Inflammatory macrophage treated with lipopolysaccharide for 4 hours (primary cell): ENCODE measurements at regions not wholly inside any gene's neighbourhood (a gene's known extent, or its start where the extent isn't known, plus 50 kb on each side); places are given as distances from the start of the nearest gene placed in this dataset.

Experiments
- DNase-seq: peaks from one replicate; pipeline ENCODE4 v3.0.0-alpha.2; 2020

GRCh38 chr2:236884569-236885175 is 201.0 kb upstream of the COPS8 start:
- DNase-seq, result no peak

GRCh38 chr2:236886456-236886855 is 199.2 kb upstream of the COPS8 start:
- no peak for DNase-seq

GRCh38 chr2:236887531-236887930 is 198.2 kb upstream of the COPS8 start:
- no peak for DNase-seq

DNA sequence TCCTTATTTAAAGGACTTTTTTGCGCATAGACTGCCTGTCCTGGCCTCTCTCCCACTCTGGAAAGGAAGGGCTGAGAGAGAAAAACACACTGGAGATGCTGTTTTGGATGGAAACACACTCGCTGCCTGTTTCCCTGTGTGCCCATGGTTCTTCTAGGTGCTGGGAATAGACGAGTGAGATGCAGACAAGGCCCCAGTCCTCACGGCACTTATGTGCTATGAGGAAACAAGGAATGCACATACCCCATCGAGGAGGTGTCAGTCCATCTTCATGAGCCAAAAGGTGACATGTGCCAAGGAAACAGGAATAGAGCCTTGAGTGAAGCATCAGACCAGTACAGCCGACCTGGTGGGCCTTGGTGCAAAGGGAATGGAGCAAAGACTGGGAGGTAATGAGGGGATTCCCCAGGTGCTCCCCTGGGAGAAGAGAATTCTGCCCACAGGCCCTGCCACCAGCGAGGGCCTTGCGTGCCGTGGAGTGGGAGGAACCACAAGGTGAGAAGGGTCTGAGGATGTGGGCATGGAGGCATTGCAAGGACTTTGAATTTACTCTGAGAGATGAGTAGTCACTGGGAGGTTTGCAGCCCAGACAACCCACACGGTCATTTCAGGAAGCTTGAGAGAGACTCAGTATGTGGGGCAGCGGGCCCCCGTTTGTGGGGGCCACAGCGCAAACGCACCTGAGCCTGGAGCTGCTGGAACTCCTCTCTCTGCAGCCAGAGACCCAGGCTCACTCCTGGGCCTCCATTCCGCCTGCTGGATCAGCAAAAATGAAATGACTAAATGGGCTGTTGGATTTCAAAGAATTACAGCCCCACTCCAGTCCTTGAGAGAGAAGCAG is 197.5 kb upstream of the COPS8 start:
- DNase-seq, result no peak

DNA sequence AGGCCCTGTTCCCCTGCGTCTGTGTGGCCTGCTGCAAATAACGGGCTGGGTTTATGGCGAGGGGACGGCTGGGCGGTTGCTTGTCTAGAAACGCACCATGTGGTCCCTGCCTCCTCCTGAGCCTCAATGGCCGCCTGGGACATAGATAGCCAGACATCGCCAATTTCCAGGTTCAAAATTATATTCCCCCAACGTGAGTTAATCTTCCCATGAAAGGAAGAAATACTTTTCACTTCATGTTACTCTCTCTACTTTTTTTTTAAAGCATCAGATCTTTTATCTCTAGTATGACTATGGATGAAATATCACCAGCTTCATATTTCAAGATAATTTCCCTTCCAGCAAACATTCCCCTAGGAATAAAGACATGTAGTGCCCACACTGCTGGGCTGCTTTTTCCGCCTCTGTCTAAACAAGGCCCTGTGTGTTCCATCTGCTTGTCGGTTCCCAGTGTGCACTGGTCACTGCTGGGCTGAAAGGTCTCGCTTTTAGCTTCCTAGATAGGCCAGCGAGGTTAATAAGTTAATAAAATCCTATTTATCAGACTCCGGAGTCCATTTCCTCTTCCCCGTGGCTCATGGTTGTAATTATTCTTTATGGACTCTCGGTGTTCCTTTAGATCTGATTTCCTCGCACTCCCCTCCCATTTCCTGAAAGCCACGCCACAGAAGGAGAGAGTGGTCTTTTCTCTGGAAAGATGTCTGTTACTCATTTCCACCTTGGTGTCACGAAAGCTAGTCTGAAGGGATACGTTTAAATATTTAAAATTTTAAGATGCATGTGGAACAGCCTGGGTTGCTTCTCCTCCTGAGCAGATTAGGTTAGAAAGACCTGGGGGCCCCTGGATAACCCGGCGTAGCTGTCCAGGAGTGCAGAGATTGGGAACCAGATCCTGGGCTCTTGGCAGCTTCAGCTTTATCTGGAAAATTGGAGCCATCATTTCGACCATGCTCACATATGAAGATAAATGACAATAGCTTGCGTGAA is 196.6 kb upstream of the COPS8 start:
- no peak for DNase-seq

- DNase-seq, result no peak
Observed at GRCh38 chr2:236889791-236890704, 195.6 kb upstream of the COPS8 start.

DNA sequence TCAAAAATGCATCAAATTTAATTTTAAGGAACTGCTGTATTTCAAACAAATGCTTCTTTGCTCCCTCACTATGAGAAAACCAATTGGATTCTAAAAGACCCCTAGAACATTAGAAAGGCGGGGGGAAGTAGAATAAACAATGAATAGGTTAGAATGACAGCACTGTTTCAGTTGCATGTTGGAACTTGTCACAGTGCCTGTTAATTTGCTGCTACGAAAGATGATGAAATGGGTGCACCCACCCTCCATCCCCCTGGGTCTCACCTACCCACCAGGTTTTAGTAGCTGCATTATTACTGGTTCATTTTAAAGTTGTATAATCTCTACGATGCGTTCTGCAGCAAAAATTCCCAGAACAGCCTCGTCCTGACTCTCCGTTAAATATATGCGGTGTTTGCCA is 193.0 kb upstream of the COPS8 start:
- DNase-seq, result no peak

GRCh38 chr2:236894791-236895190 is 190.9 kb upstream of the COPS8 start:
- DNase-seq, result no peak

- DNase-seq, result no peak
Observed at GRCh38 chr2:236895497-236895896, 190.2 kb upstream of the COPS8 start.

DNA sequence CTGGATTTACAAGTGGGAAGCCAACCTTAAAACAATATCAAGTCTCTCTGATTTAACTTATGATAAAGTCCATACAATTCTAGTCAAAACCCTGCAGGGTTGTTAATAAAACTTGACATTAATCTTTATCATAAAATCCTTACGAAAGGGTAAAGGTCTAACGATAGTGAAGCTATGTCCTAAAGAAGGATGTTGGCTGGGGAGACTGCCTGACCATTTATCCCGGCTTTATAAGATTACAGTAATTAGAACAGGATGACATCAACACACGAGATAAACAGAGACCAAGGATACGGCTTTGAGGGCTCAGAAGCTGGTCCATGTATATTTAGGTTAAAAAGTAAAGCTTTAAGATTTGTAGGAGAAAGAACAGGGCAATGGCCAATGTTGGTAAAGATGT is 189.0 kb upstream of the COPS8 start:
- no peak for DNase-seq

- DNase-seq, result no peak
Observed at GRCh38 chr2:236899146-236899545, 186.5 kb upstream of the COPS8 start.

DNA sequence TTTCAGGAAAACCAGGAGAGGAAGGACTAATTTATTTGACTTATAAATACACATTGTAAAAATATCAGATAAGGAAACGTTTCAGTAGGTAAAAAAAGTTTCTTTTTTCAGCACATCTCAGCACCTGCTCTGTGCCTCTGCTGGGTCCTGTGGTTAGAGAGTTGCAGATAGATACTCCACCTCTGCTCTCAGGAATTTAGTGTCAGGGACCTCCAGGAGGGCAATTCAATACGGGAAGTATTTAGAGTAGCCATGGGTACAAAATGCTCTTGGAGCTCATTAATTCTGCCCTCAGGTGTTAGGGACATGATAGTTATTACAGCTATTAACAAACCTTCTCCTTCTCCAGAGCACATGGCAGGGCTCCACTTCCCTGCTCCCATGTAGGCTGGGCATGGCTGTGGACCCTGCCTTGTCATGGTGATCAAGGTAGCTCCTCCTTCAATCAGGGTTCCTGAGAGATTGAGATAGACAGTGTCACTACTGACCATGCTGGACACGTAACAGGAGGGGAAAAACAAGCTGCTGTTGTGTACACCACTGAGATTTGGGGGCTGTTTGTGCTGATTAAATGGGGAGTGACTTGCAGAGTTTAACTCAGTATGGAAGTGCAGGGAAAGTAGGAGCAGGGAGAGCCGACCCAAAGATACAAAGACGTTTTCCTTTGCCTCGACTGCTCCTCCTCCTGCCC is 185.6 kb upstream of the COPS8 start:
- no peak for DNase-seq

DNA sequence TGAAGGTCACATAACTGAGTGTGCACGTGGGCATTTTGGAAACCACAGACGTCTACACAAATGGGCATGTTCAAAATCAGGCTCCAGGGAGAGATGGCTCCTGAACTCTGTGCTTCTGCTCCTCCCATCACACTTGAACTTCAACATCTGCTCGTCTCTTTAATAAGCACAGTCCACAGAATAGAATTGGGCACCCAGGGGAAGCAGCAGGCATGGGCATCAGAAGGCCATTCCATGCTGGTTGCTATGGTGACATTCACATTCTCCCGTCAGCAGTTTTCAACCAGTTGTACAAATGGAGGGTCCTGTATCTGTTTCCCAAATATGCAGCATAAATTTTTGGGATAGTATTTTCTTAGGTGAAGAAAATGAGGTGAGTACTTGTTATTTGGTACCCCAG is 183.7 kb upstream of the COPS8 start:
- no peak for DNase-seq

- DNase-seq, result no peak
Observed at GRCh38 chr2:236903978-236904377, 181.7 kb upstream of the COPS8 start.

DNA sequence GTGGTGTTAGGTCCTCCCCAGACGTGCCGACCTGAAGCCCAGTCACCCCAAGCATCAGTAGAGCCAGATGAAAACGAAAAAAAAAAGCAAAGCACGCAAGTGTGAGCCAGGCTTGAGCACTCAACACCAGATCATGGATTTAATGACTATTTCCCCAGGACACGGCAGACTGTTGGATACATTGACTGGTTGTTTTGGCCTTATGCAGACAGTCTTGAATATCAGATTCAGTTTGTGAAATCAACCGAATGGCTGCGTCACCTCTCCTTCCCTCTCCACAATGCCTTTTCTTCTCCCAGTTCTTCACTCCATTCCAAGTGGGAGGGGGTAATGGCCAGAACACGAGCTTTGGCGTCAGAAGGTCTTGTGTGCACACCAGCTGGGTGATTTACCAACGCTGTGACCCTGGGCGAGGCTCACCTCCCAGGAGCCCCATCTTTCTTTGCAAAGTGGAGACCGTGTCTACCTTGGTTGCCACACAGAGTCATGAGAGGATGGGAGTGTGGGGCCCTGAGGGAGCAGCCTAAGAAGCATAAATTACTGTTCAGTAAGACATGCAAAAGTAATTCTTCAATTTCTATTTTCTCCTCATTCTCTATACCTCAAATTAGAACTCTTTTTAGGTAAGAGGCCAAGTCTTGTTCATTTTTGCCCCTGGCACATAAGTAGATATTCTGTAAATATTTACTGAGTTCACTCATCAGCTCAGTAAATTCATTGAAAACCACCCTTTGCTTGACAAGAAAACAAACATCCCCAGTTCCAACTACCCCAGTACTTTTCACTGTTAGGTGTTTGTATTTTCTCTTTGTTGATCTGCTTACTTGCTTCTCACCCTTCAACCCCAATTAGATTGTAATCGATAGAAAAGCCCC is 181.1 kb upstream of the COPS8 start:
- DNase-seq, result no peak

DNA sequence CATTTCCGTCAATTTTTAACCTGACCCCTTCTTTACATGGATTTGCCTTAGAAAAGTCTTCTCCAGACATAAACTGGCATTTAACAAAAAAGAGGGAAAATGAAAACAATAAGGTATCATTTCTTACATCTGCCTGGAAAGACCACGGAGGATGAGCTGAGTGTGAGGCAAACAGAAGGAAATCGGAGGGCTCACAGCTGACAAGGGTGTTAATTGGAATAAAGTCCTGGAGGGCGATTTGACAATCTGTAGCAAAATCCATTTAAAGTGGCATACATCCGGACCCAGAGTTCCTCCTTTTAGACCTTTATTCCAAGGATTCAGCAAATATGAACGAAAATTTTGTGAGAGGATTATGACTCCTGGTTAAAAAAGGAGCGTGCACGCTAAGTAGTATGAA is 179.7 kb upstream of the COPS8 start:
- no peak for DNase-seq

- DNase-seq, result no peak
Observed at GRCh38 chr2:236908439-236909192, 177.1 kb upstream of the COPS8 start.

DNA sequence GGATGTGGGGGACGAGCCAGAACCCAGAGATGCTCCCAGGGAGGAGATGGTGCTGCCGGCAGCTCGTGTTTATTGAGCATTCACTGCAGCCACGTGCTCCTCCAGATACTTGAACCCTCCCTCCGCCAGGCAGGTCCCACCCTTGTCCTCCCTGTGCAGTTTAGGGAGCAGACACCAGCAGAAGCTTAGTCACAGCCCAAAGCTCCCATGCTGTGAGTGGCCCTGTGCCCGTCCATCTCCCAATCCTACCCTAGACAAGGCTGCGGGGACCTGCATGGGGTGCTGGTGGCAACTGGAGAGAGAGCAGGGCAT is 176.5 kb upstream of the COPS8 start:
- DNase-seq, result no peak

GRCh38 chr2:236909802-236910201 is 175.9 kb upstream of the COPS8 start:
- DNase-seq, result no peak
